Activated T-cell treated with anti-CD3 and anti-CD28 coated beads for 4 hours (primary cell): ENCODE measurements at regions not wholly inside any gene's neighbourhood (a gene's known extent, or its start where the extent isn't known, plus 50 kb on each side); places are given as distances from the start of the nearest gene placed in this dataset.

Source experiments
- DNase-seq: peaks from one replicate; pipeline ENCODE4 v3.0.0-alpha.2; 2020

DNA sequence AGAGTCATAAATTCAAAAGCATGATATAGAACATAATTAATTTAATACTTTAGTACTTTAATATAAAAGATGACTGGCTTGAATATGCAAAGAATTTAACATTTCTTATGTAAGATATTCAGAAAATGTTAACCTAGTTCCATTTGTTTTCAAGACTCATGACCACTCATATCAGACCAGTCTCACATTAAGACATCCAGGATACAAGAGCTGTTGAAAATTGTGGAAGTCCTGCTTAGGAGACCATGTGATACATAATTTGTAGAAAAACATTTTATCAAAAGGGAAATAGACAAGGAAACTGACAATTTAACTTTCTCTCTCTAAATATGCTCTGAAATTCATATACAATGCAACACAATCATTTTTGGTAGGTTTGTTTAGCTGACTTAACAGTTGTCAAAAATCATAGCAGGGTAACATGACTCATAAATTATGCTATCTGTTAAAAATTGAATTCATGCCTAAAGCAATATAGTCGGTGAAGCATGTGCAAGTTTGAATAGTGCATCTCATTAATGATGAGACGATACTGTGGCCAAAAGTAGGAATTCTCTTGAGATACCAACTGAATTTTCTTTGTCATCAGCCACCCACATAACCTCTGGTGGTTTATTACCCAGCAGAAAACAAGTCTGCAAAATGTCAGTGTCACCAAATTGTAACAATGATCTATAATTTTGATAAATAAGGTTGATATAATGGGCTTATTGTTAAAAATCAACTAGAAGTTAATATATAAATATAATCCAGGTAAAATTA, 211.4 kb downstream of the GASK1B start:
- DNase-seq = no peak

GRCh38 chr4:157957905-157958304, 214.9 kb downstream of the GASK1B start:
- DNase-seq = no peak

DNA sequence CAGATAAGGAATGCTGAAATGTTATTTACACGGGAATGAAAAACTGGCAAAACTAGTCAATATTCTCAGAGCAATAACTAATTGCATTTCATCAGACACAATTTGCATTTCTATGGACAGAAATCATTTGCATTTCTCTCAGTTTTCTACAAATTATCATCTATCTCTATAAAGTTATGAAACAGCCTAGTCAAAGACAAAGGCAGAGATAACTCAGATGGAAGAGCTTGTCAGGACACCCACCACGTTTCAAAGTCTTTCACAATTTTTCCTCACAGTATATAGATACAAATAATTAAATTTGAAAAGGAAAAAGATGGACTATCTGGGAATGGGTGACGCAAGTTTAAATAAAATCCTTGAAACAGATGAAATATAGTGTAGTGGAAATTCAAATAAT, 230.8 kb downstream of the GASK1B start:
- no peak for DNase-seq

DNA sequence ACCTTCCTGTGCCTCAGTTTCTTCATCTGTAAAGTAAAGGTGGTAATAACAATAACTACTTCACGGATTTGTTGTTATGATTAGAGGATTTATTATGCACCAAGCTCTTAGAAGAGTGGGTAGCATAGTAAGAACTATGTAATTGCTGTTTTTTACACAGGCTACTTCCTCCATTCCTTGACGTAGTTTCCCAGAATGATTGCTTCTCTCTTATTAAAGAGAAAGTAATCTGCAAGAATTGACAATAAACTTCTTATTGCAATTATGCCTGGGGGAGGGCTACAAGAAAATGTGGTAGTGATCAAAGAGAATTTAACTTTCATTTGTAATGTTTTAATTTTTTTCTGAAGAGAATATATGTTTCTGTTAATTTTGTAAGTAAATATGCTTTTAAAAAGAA, 238.7 kb downstream of the GASK1B start:
- no peak for DNase-seq

GRCh38 chr4:157932936-157933335, 239.9 kb downstream of the GASK1B start:
- DNase-seq = no peak

- DNase-seq = no peak
These were observed 243.3 kb downstream of the GASK1B start for GRCh38 chr4:157929486-157929885.

DNA sequence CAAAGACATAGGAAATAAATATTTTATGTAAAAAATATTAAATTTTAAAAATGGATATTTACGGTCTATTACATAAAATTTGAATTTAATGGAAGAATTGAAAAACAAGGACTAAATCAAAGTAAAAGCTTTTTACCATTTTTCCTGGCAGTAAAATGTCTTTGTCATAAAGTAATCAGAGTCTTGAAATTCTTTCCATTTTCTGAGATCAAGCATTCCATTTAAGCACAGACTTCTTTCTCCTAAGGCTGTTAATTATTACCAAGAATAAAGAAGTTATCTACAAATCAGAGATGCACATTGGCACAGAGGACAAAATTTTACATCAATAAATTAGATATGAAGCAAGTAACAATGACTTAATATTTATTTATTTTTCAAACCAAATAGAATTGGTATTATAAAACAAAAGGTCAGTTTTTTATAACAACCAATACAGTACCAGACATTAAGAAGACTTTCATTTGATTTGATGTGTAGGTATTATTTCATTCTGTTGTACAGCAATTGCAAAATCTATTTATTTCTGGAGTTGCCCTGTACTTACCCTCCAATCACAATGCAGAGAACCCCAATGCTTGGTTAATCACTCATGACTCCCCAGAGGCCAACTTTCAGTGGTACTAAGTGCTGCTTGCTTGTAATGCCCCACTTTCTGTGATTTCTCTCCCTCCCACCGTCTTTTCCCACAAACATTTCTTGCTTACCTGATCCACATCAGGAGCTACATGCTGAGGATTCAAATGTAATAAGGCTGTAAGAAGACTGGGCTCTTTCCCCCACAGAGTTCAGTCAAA, 254.6 kb downstream of the GASK1B start:
- no peak for DNase-seq

GRCh38 chr4:157912212-157912611, 260.6 kb downstream of the GASK1B start:
- DNase-seq = no peak

DNA sequence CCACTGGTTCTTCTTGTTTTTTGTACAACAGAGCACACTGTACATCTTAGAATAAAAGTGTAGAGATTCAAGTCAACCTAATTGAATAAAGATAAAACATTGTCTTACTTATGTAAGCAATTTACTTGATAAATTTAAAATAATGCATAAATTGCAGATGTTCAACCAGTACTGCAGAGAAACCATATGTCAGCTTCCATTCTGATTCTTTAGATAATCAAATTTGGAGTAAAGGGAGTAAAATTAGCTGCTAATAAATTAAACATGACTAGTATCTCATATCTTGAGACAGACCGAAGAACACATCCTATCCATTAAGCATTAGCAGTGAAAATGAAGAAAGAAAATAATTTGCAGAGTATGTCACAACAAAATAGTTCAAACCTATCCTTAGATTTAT, 261.2 kb downstream of the GASK1B start:
- DNase-seq = no peak

DNA sequence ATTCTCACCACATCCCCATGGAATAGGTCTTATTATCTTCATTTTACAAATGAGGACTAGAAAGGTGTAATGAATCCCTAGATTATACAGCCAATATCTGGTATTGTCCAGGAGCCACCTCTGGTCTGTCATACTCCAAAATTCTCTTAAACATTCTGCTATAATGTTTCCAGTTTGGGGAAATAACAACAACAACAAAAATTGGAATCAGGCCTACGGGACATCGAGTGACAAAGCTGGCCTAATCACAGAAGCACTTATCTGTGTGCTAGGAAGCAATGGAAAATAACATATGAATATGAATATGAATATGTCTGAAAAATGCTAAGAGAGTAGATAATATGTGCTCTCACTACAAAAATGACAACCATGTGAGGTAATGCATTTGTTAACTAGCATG, 264.1 kb downstream of the GASK1B start:
- DNase-seq = no peak

DNA sequence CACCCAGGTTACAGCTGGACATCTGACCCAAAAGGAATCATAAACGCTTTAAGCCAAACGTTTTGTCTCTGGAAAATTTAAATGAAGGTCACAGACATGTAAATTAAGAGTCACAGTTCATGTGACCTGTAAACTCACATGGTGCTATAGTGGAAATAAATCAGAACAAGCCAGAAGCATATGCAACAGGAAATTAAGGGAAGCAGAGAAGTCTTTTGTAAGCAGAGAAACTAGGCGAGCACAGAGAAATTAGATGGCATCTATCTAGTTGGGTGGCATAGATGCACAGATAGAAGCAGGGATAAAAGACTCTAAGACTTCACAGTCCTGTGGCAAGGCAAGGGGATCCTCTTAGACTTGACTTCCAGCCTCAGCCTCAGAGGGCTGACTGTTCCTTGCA, 264.8 kb downstream of the GASK1B start:
- DNase-seq = no peak

GRCh38 chr4:157907226-157907946, 265.4 kb downstream of the GASK1B start:
- DNase-seq = no peak

- no peak for DNase-seq
These were observed 273.8 kb downstream of the GASK1B start for GRCh38 chr4:157898836-157899605.

DNA sequence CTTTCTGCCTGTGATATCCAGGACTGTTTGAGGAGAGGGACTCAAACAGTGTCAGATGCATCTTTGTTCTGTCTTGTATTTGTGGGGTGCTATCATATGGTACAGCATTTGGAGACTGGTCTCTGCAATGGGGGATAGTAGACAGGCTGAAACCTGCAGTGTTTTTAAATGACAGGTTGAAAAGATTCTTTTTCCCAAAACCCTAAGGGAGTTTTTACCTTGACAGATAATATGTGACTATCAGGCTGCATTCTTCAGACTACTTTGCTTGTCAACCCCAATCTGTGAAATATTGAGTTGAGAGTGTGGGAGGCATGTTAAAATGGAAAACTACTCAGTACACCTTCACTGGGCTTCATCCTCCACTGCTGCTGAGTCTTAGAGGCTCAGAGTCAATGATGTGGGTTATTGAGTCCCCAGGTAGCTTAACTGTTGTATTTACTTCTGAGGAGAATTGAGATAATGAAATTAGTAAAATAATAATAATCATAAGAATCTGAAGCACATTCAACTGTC, 274.9 kb downstream of the GASK1B start:
- no peak for DNase-seq

DNA sequence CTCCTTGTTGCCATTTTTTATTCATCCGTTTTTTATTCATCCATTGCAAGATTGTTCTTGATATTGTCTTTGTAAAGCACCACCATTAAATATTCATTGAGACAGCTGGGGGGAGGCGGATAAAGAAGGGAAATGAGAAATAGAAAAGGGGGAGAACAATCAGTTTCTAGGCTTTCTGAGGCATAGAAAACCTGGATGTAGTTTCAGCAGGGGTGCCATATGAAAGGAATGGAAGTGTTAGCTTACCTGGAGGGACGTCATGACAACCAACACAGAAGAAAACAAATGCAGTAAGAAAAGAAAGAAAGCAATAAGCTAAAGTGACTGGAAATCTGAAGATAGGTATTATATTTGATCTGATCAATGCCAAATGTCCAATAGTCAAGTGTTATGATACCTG, 276.1 kb downstream of the GASK1B start:
- no peak for DNase-seq

- no peak for DNase-seq
These were observed 277.6 kb downstream of the GASK1B start for GRCh38 chr4:157895205-157895604.

- no peak for DNase-seq
These were observed 283.0 kb downstream of the GASK1B start for GRCh38 chr4:157889788-157890187.

DNA sequence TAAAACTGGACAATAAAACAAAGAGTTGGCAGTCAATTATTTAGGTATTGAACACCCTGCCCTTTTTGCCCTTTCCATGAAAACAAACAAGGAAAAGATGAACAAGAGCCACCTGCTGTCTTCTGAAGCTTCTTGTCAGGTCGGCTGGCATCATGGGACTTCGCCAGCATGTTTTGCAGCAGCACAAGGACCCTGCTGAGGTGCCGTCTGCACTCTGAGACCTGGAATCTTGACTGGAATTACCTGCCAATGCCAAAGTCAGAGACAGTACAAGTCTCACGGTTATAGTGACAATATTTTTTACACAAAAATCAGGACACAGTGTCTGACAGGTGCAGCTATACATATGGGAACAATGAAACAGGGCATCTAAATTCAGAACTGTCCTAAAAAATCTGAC, 284.5 kb downstream of the GASK1B start:
- no peak for DNase-seq

DNA sequence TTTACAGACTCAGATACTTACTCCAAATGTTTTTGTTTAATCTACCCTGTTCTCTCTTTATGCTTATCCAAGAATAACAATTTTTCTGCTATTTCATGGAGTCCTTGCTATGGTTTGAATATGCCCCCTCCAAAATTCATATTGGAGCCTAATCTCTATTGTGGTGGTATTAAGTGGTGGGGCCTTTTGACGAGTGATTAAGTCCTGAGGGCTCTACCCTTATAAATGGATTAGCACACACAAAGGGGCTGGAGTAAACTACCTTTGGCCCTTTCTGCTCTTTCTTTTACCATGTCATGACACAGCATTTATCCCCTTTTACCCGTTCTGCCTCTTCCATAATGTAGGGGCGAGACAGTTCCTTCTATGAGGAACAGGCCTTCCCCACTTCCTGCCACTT, 285.5 kb downstream of the GASK1B start:
- no peak for DNase-seq

- DNase-seq = no peak
These were observed 286.2 kb downstream of the GASK1B start for GRCh38 chr4:157886645-157887044.

- no peak for DNase-seq
These were observed 287.0 kb downstream of the GASK1B start for GRCh38 chr4:157885811-157886210.

- DNase-seq = no peak
These were observed 289.9 kb downstream of the GASK1B start for GRCh38 chr4:157882901-157883300.

DNA sequence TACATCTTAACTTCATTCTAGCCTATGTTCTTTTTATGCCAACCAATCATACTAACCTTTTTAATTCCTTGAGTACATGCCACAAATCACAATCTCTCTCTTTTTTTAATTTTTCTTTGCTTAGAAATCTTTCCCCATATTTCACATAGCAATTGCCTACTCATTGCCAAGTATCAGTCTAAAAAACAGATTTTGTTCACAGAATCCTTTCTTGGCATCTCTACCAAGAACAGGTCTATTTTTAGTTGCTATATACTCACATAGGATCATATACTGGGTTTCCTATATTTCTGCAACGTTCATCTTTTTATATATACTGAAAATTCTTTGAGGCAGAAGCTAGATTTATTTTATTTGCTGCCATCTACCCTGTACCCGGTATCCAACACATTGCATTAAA, 292.1 kb downstream of the GASK1B start:
- DNase-seq = no peak
